MM.1S (cell line): ENCODE measurements at regions not wholly inside any gene's neighbourhood (a gene's known extent, or its start where the extent isn't known, plus 50 kb on each side); places are given as distances from the start of the nearest gene placed in this dataset.

ENCODE experiments used
- DNase-seq: peaks from one replicate; pipeline ENCODE4 v3.0.0-alpha.2; 2015
- H2AFZ ChIP-seq: fragments of 300-600 bp; sonication (generic); 2 replicates; pipeline ENCODE4 v1.6.0; 2016; ENCODE audit warnings: antibody characterized with exemption, low read length
- H3F3A ChIP-seq: fragments of 300-600 bp; sonication (generic); 2 replicates; pipeline ENCODE4 v1.6.1; 2016; ENCODE audit warnings: mild to moderate bottlenecking, antibody characterized with exemption, low read length, moderate library complexity, mixed read lengths; ENCODE audit not compliant: insufficient read depth
- H3K27ac ChIP-seq: fragments of 300-600 bp; sonication (generic); 2 replicates; pipeline ENCODE4 v1.5.1; 2016; ENCODE audit warnings: mild to moderate bottlenecking, low read length
- H3K27me3 ChIP-seq: fragments of 300-600 bp; sonication (generic); replicated peaks from 2 replicates; pipeline ENCODE4 v1.6.0; 2016; ENCODE audit warnings: low read length; ENCODE audit not compliant: insufficient read depth
- H3K36me3 ChIP-seq: fragments of 300-600 bp; sonication (generic); replicated peaks from 2 replicates; pipeline ENCODE4 v1.6.1; 2016; ENCODE audit warnings: mild to moderate bottlenecking, low read length, mixed read lengths; ENCODE audit not compliant: insufficient read depth
- H3K4me1 ChIP-seq: fragments of 300-600 bp; sonication (generic); 2 replicates; pipeline ENCODE4 v1.6.1; 2016; ENCODE audit warnings: low read length, mixed read lengths
- H3K4me2 ChIP-seq: fragments of 300-600 bp; sonication (generic); 2 replicates; pipeline ENCODE4 v1.6.0; 2016; ENCODE audit warnings: low read depth, low read length
- H3K4me3 ChIP-seq: fragments of 300-600 bp; sonication (generic); 2 replicates; pipeline ENCODE4 v1.5.1; 2016; ENCODE audit warnings: low read length, mixed read lengths
- H3K79me2 ChIP-seq: fragments of 300-600 bp; sonication (generic); 2 replicates; pipeline ENCODE4 v1.6.1; 2016; ENCODE audit warnings: mixed run types, low read length, mixed read lengths
- H3K9ac ChIP-seq: fragments of 300-600 bp; sonication (generic); 2 replicates; pipeline ENCODE4 v1.6.1; 2016; ENCODE audit warnings: low read length, mixed read lengths
- H3K9me2 ChIP-seq: fragments of 300-600 bp; sonication (generic); replicated peaks from 2 replicates; pipeline ENCODE4 v1.6.1; 2016; ENCODE audit warnings: mild to moderate bottlenecking, low read length, mixed read lengths; ENCODE audit not compliant: insufficient read depth
- H3K9me3 ChIP-seq: fragments of 300-600 bp; sonication (generic); replicated peaks from 2 replicates; pipeline ENCODE4 v1.6.1; 2016; ENCODE audit warnings: mild to moderate bottlenecking, low read length, mixed read lengths; ENCODE audit not compliant: insufficient read depth
- H4K20me1 ChIP-seq: fragments of 300-600 bp; sonication (generic); 2 replicates; pipeline ENCODE4 v1.6.1; 2016; ENCODE audit warnings: mild to moderate bottlenecking, low read length, moderate library complexity, mixed read lengths; ENCODE audit not compliant: insufficient read depth
- CTCF ChIP-seq: fragments of 300-600 bp; sonication (generic); IDR thresholded peaks from 2 replicates; pipeline ENCODE4 v1.5.1; 2016; ENCODE audit warnings: antibody characterized with exemption, low read length, mixed read lengths
- EZH2 ChIP-seq: fragments of 300-600 bp; sonication (generic); optimal IDR thresholded peaks from 2 replicates; pipeline ENCODE3; 2017; ENCODE audit warnings: low read depth, mild to moderate bottlenecking, antibody characterized with exemption, low read length, mixed read lengths
- EZH2phosphoT487 ChIP-seq: fragments of 300-600 bp; sonication (generic); IDR thresholded peaks from 2 replicates; pipeline ENCODE4 v1.6.1; 2018; ENCODE audit warnings: antibody characterized with exemption, low read length

- H3K4me3 ChIP-seq, result no peak overlapping the region
- H3F3A ChIP-seq, result no peaks in the 10 kb centered on the region
- no peaks in the 10 kb centered on the region for H3K4me1 ChIP-seq
- H3K36me3 ChIP-seq, result no peaks in the 10 kb centered on the region
- H2AFZ ChIP-seq, result no peak overlapping the region
- H3K27me3 ChIP-seq, result no peaks in the 10 kb centered on the region
- no peak overlapping the region for H3K4me2 ChIP-seq
- no peak overlapping the region for H3K27ac ChIP-seq
- H3K9me2 ChIP-seq, result no peaks in the 10 kb centered on the region
- DNase-seq, result no peak
- H4K20me1 ChIP-seq, result no peaks in the 10 kb centered on the region
- TF ChIP-seq EZH2 (no peak), CTCF (no peak), EZH2phosphoT487 (no peak)
- no peaks in the 10 kb centered on the region for H3K9me3 ChIP-seq
- H3K9ac ChIP-seq, result no peak overlapping the region
- H3K79me2 ChIP-seq, result no peaks in the 10 kb centered on the region
Observed at GRCh38 chr22:46092011-46092410, 58.3 kb upstream of the PPARA start.

GRCh38 chr22:46092670-46093410 is 57.5 kb upstream of the PPARA start:
- DNase-seq, result no peak
- Histone ChIP-seq H3K4me1 (no peaks in the 10 kb centered on the region), H3K4me2 (no peak overlapping the region), H3F3A (no peaks in the 10 kb centered on the region), H4K20me1 (no peaks in the 10 kb centered on the region), H3K9ac (no peak overlapping the region), H3K27me3 (no peaks in the 10 kb centered on the region), H3K79me2 (no peaks in the 10 kb centered on the region), H3K9me3 (no peaks in the 10 kb centered on the region), H2AFZ (no peak overlapping the region), H3K4me3 (no peak overlapping the region), H3K9me2 (no peaks in the 10 kb centered on the region), H3K27ac (no peak overlapping the region), H3K36me3 (no peaks in the 10 kb centered on the region)
- TF ChIP-seq EZH2phosphoT487, result no peak

GRCh38 chr22:46093796-46094195 is 56.5 kb upstream of the PPARA start:
- Histone ChIP-seq H3K9me2 (no peaks in the 10 kb centered on the region), H4K20me1 (no peaks in the 10 kb centered on the region), H3K9me3 (no peaks in the 10 kb centered on the region), H3F3A (no peaks in the 10 kb centered on the region), H3K79me2 (no peaks in the 10 kb centered on the region), H3K27me3 (no peaks in the 10 kb centered on the region), H2AFZ (no peak overlapping the region), H3K4me2 (no peak overlapping the region), H3K4me3 (no peak overlapping the region), H3K36me3 (no peaks in the 10 kb centered on the region), H3K9ac (no peak overlapping the region), H3K4me1 (no peaks in the 10 kb centered on the region), H3K27ac (no peak overlapping the region)
- no peak for DNase-seq
- no peak for TF ChIP-seq EZH2
- TF ChIP-seq CTCF, result no peak
- no peak for TF ChIP-seq EZH2phosphoT487

- H4K20me1 ChIP-seq, result no peaks in the 10 kb centered on the region
- H3K9me2 ChIP-seq, result no peaks in the 10 kb centered on the region
- H3K27ac ChIP-seq, result no peak overlapping the region
- no peaks in the 10 kb centered on the region for H3K9me3 ChIP-seq
- no peak overlapping the region for H3K4me3 ChIP-seq
- TF ChIP-seq CTCF, result no peak
- TF ChIP-seq EZH2, result no peak
- no peak for TF ChIP-seq EZH2phosphoT487
- H3K4me1 ChIP-seq, result no peaks in the 10 kb centered on the region
- H3K27me3 ChIP-seq, result no peaks in the 10 kb centered on the region
- no peaks in the 10 kb centered on the region for H3F3A ChIP-seq
- H3K79me2 ChIP-seq, result no peaks in the 10 kb centered on the region
- DNase-seq, result no peak
- no peak overlapping the region for H3K4me2 ChIP-seq
- H2AFZ ChIP-seq, result no peak overlapping the region
- H3K36me3 ChIP-seq, result no peaks in the 10 kb centered on the region
- H3K9ac ChIP-seq, result no peak overlapping the region
Observed at GRCh38 chr22:46094676-46095075, 55.6 kb upstream of the PPARA start.
